Osteoblast (primary cell): ENCODE measurements at regions not wholly inside any gene's neighbourhood (a gene's known extent, or its start where the extent isn't known, plus 50 kb on each side); places are given as distances from the start of the nearest gene placed in this dataset.

Experiments used
- DNase-seq: peaks from one replicate; pipeline ENCODE4 v3.0.0; 2011; ENCODE audit warnings: low spot score, mixed read lengths; ENCODE audit not compliant: insufficient read length; ENCODE audit errors: missing footprints
- H2AFZ ChIP-seq: 2 replicates; pipeline ENCODE4 v1.6.0; 2011; ENCODE audit warnings: mild to moderate bottlenecking, low read length
- H3K27ac ChIP-seq: 2 replicates; pipeline ENCODE4 v1.5.1; 2011; ENCODE audit warnings: mild to moderate bottlenecking, low read depth, low read length, moderate library complexity
- H3K27me3 ChIP-seq: 2 replicates; pipeline ENCODE4 v1.6.0; 2012; ENCODE audit warnings: mild to moderate bottlenecking, control low read depth, inconsistent platforms, low read length, moderate library complexity; ENCODE audit not compliant: insufficient read depth
- H3K36me3 ChIP-seq: 2 replicates; pipeline ENCODE4 v1.5.1; 2011; ENCODE audit warnings: mild to moderate bottlenecking, low read length, control low read depth, moderate library complexity; ENCODE audit not compliant: insufficient read depth
- H3K4me1 ChIP-seq: 2 replicates; pipeline ENCODE4 v1.5.1; 2011; ENCODE audit warnings: mild to moderate bottlenecking, low read length, control low read depth, moderate library complexity; ENCODE audit not compliant: insufficient read depth
- H3K4me2 ChIP-seq: 2 replicates; pipeline ENCODE4 v1.6.0; 2011; ENCODE audit warnings: mild to moderate bottlenecking, low read length; ENCODE audit not compliant: insufficient read depth
- H3K4me3 ChIP-seq: fragments of 200-600 bp; sonication (generic); 3 replicates; pipeline ENCODE4 v1.5.1; 2012; ENCODE audit warnings: mild to moderate bottlenecking, low read length, inconsistent platforms; ENCODE audit not compliant: insufficient read depth
- H3K79me2 ChIP-seq: 2 replicates; pipeline ENCODE4 v1.6.0; 2012; ENCODE audit warnings: mild to moderate bottlenecking, low read length, control low read depth, inconsistent platforms; ENCODE audit not compliant: insufficient read depth
- H3K9me3 ChIP-seq: 2 replicates; pipeline ENCODE4 v1.5.1; 2011; ENCODE audit warnings: low read depth, low read length, control low read depth
- H4K20me1 ChIP-seq: 2 replicates; pipeline ENCODE4 v1.6.0; 2012; ENCODE audit warnings: mild to moderate bottlenecking, low read length, control low read depth; ENCODE audit not compliant: insufficient read depth
- TF ChIP-seq, protein P1 (sequence below): IDR thresholded peaks from 2 replicates; pipeline ENCODE4 v1.5.1; 2011; ENCODE audit warnings: mild to moderate bottlenecking, low read depth, low read length, moderate library complexity; ENCODE audit errors: extremely low read depth

DNA sequence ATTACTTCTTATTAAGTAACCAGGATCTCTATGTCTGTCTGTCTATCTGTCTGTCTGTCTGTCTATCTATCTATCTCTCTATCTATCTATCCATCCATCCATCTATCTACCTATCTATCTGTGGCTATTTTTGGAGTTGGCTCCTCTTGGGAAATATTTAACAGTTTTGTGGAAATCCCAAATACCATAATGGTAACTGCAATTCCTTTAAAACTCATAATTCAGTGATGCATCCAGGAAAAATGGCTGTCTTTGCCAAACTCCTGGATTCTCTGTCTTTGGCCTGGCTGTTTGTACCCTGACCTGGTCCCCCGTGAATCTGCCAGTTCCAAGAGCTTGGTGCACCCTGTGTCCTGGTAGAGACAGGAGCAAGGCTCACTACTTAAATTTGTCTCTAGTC, 197.0 kb downstream of the PCSK1 start:
- H3K79me2 ChIP-seq = no peaks in the 10 kb centered on the region
- H3K4me1 ChIP-seq = peaks cover 18% of the 10 kb centered on the region
- peak; percentile 37 for DNase-seq
- no peaks in the 10 kb centered on the region for H4K20me1 ChIP-seq
- no peaks in the 10 kb centered on the region for H3K9me3 ChIP-seq
- TF ChIP-seq, protein P1, sequence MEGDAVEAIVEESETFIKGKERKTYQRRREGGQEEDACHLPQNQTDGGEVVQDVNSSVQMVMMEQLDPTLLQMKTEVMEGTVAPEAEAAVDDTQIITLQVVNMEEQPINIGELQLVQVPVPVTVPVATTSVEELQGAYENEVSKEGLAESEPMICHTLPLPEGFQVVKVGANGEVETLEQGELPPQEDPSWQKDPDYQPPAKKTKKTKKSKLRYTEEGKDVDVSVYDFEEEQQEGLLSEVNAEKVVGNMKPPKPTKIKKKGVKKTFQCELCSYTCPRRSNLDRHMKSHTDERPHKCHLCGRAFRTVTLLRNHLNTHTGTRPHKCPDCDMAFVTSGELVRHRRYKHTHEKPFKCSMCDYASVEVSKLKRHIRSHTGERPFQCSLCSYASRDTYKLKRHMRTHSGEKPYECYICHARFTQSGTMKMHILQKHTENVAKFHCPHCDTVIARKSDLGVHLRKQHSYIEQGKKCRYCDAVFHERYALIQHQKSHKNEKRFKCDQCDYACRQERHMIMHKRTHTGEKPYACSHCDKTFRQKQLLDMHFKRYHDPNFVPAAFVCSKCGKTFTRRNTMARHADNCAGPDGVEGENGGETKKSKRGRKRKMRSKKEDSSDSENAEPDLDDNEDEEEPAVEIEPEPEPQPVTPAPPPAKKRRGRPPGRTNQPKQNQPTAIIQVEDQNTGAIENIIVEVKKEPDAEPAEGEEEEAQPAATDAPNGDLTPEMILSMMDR = no peak
- H3K36me3 ChIP-seq = no peaks in the 10 kb centered on the region
- H3K27me3 ChIP-seq = no peaks in the 10 kb centered on the region
- peak overlapping the region; percentile 33 for H3K4me2 ChIP-seq
- no peak overlapping the region for H3K4me3 ChIP-seq
- H3K27ac ChIP-seq = peak overlapping the region; percentile 87
- H2AFZ ChIP-seq = peak overlapping the region; percentile 31

DNA sequence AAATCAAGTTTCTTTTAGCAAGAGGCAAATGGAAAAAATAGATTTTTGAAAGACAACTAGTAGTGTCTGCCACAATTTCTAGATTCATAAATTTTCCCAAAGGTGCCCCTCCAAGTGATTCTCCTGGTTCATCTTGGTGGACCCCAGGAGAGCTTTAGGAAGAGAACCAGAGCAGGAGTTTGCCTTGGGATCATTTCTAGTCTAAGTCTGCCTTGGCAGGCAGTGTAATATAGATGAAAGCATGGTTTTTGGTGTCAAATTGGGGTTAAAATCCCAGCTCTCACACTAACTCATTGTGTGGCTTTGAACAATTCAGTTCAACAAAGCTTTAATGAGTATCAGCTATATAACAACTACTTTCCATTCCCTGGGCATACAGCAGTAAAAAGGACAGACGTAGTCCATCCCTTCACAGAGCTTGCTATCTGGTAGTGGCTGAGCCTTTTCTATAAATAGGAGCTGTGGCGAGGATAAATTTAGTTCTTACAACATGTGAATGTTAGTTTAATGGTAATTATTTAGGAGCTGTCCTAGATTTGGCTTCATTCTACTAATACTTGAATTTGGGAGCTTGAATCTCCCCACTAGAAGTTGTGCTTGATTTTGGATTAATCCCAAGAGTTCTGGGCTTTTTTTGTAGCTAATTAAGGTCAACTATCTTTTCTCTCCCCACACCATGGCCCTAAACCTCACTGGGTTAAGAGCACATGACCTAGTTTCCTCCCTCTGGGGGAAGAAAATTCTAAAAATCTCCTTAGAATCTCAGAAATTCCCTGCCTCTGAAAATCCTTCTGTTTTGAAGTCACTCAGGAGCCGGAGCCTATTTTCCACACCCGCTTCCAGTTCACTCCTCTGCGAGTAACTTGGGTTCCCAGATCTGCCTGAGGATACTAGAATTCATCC, 197.8 kb downstream of the PCSK1 start:
- peaks cover 18% of the 10 kb centered on the region for H3K4me1 ChIP-seq
- H3K79me2 ChIP-seq = no peaks in the 10 kb centered on the region
- no peaks in the 10 kb centered on the region for H3K36me3 ChIP-seq
- no peak for DNase-seq
- no peaks in the 10 kb centered on the region for H3K27me3 ChIP-seq
- TF ChIP-seq, protein P1 = no peak
- H4K20me1 ChIP-seq = no peaks in the 10 kb centered on the region
- peak overlapping the region; percentile 87 for H3K27ac ChIP-seq
- peak overlapping the region; percentile 64 for H2AFZ ChIP-seq
- H3K4me3 ChIP-seq = no peak overlapping the region
- H3K4me2 ChIP-seq = peak overlapping the region; percentile 33
- H3K9me3 ChIP-seq = no peaks in the 10 kb centered on the region

DNA sequence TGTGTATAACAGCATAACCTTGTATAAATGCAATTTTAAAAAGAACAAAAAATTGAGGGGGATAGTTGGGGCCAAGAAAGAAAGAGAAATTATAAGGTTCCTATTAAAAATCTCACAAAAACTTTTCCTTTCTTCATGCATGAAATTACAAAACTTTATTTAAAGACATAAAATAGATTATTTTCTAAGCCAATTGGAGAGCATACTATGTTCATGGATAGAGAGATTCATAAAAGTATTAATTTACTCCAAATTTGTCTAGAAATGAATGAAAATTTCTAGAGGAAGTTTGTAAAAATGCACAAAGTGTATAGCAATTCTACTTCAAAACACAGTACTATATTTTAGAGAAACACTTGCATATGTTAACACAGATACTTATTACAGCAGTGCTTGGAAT, 200.4 kb downstream of the PCSK1 start:
- no peaks in the 10 kb centered on the region for H3K9me3 ChIP-seq
- TF ChIP-seq, protein P1 = no peak
- no peak overlapping the region for H3K27ac ChIP-seq
- H3K27me3 ChIP-seq = no peaks in the 10 kb centered on the region
- no peaks in the 10 kb centered on the region for H3K36me3 ChIP-seq
- H3K4me3 ChIP-seq = no peak overlapping the region
- H4K20me1 ChIP-seq = no peaks in the 10 kb centered on the region
- H3K79me2 ChIP-seq = no peaks in the 10 kb centered on the region
- no peak overlapping the region for H3K4me2 ChIP-seq
- no peak for DNase-seq
- peaks cover 29% of the 10 kb centered on the region for H3K4me1 ChIP-seq
- H2AFZ ChIP-seq = no peak overlapping the region

DNA sequence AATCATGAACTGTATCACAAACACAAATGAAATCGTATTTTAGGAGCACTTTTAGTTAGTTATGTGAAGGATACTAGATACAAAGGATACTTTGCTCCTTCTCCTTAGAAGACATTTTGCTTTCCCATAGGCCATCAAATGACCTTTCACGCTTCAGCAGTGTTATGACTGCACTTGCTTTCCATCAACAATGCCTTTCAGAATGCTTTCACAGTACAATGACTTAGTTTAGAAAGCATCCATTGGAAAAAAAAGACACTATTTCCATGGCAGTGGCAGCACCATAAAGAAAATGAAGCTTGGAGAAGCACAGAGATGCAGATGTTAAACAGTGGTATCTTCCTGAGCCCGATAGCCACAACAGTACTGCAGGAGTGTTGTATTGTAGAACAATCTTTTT, 203.9 kb downstream of the PCSK1 start:
- Histone ChIP-seq H3K79me2 (no peaks in the 10 kb centered on the region), H4K20me1 (no peaks in the 10 kb centered on the region), H2AFZ (peak overlapping the region; percentile 42), H3K27ac (no peak overlapping the region), H3K36me3 (no peaks in the 10 kb centered on the region), H3K4me1 (peaks cover 26% of the 10 kb centered on the region), H3K4me3 (no peak overlapping the region), H3K27me3 (no peaks in the 10 kb centered on the region), H3K9me3 (no peaks in the 10 kb centered on the region), H3K4me2 (no peak overlapping the region)
- DNase-seq = no peak
- TF ChIP-seq, protein P1 = no peak
